ENCODE measurements at regions not wholly inside any gene's neighbourhood (a gene's known extent, or its start where the extent isn't known, plus 50 kb on each side); places are given as distances from the start of the nearest gene placed in this dataset.

DNA sequence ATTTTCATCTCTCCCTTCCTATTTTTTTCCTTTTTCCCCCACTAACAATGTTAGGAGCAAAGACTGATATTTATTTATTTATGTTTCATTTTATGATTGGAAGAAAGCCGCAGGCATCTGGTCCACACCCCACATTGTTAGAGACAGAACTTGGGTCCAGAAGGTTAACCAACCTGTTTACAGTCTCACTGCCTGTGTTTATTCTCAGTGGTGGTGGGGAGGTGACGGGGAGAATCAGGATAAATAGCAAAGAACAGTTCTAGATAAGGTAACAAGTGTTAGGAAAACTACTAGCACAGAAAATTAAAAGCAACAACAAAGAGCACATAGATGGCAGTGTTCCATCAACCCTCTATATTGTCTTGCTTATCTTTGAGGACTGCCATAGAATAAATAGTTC is 301.7 kb upstream of the DIPK2B start:
- Histone ChIP-seq H3K27me3 (no peaks in the 10 kb centered on the region), H3K4me3 (no peak overlapping the region), H3K36me3 (no peaks in the 10 kb centered on the region), H3K27ac (no peak overlapping the region), H3K4me1 (peaks cover 3 to 16% (median 12%) of the 10 kb centered on the region in 4 donors), H3K9me3 (no peaks in the 10 kb centered on the region)
- 41% methylated on average over 2 of the region's 2 CpGs; no CpG with 5 or more reads in 1 of the 2 donors for WGBS, 2 donors (ENCODE audit: low coverage in 1 of 2)
- no peak for DNase-seq
- in situ Hi-C loops (cut with MboI; ENCODE audit: low pct_ligation_motif_present in 1 of 4, low pct_unique_long_range_greater_than_20kb in 1 of 4, low sequenced_read_pairs in 3 of 4), result loop anchor here in 3 of 4 donors (25.0 kb wide), 3 partner anchors 260 to 885 kb away; no protein-coding TSS in a partner anchor
- intact Hi-C loops (cut with DNase I; ENCODE audit: low total_unique reads), result no loop called here
- TF ChIP-seq POLR2AphosphoS5 (IDR thresholded peaks at IDR 0.05), result no peak
- TF ChIP-seq EP300 (IDR thresholded peaks at IDR 0.05; ENCODE audit: low read depth), result no peak
- TF ChIP-seq POLR2A (IDR thresholded peaks at IDR 0.05), result no peak
- TF ChIP-seq, protein P1, sequence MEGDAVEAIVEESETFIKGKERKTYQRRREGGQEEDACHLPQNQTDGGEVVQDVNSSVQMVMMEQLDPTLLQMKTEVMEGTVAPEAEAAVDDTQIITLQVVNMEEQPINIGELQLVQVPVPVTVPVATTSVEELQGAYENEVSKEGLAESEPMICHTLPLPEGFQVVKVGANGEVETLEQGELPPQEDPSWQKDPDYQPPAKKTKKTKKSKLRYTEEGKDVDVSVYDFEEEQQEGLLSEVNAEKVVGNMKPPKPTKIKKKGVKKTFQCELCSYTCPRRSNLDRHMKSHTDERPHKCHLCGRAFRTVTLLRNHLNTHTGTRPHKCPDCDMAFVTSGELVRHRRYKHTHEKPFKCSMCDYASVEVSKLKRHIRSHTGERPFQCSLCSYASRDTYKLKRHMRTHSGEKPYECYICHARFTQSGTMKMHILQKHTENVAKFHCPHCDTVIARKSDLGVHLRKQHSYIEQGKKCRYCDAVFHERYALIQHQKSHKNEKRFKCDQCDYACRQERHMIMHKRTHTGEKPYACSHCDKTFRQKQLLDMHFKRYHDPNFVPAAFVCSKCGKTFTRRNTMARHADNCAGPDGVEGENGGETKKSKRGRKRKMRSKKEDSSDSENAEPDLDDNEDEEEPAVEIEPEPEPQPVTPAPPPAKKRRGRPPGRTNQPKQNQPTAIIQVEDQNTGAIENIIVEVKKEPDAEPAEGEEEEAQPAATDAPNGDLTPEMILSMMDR (IDR thresholded peaks at IDR 0.05), result no peak

DNA sequence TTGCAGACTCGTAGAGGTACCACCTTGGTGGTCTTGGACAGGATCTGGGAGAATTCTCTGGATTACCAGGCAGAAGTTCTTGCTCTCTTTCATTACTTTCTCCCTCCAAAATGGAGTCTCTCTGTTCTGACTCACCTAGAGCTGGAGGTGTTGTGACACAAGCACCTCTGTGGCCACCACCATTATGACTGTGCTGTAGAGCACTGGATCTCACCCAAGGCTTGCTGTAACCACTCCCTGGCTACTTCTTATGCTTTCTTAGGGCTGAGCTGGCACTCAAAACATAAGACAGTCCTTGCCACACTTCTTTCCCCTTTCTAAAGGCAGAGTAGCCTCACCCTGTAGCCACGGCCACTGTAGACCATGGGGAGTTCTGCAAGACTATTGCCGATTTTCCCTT is 296.6 kb upstream of the DIPK2B start:
- no peak for TF ChIP-seq POLR2A (IDR thresholded peaks at IDR 0.05)
- TF ChIP-seq, protein P1 (IDR thresholded peaks at IDR 0.05), result no peak
- no peak for TF ChIP-seq EP300 (IDR thresholded peaks at IDR 0.05; ENCODE audit: low read depth)
- TF ChIP-seq POLR2AphosphoS5 (IDR thresholded peaks at IDR 0.05), result no peak
- intact Hi-C loops (cut with DNase I; ENCODE audit: low total_unique reads), result no loop called here
- in situ Hi-C loops (cut with MboI; ENCODE audit: low pct_ligation_motif_present in 1 of 4, low pct_unique_long_range_greater_than_20kb in 1 of 4, low sequenced_read_pairs in 3 of 4), result no loop called here

DNA sequence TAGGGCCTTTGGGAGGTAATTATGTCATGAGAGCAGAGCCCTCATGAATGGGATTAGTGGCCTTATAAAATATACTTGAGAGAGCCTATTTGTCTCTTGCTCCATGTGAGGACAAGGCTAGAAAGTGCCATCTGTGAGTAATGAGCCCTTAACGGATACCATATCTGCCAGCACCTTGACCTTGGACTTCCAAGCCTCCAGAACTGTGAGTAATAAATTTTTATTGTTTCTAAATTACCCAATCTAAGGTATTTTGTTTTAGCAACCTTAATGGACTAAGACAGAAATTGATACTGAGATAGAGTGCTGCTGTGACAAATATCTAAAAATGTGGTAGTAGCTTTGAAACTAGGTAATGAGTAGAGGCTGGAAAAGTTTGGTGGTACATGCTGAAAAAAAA is 285.0 kb upstream of the DIPK2B start:
- H3K4me1 ChIP-seq, result no peaks in the 10 kb centered on the region
- H3K36me3 ChIP-seq, result no peaks in the 10 kb centered on the region
- TF ChIP-seq EP300 (IDR thresholded peaks at IDR 0.05; ENCODE audit: low read depth), result no peak
- 48% methylated on average over 1 of the region's 1 CpG; no CpG with 5 or more reads in 1 of the 2 donors for WGBS, 2 donors (ENCODE audit: low coverage in 1 of 2)
- no peaks in the 10 kb centered on the region for H3K9me3 ChIP-seq
- H3K4me3 ChIP-seq, result no peak overlapping the region
- no peaks in the 10 kb centered on the region for H3K27me3 ChIP-seq
- H3K27ac ChIP-seq, result no peak overlapping the region
- in situ Hi-C loops (cut with MboI; ENCODE audit: low pct_ligation_motif_present in 1 of 4, low pct_unique_long_range_greater_than_20kb in 1 of 4, low sequenced_read_pairs in 3 of 4), result no loop called here
- intact Hi-C loops (cut with DNase I; ENCODE audit: low total_unique reads), result no loop called here
- no peak for DNase-seq

More for the DNA sequence above, 296.6 kb upstream of the DIPK2B start:
- no peaks in the 10 kb centered on the region for H3K4me1 ChIP-seq
- WGBS, 2 donors (ENCODE audit: low coverage in 1 of 2), result 89% methylated on average over 3 of the region's 3 CpGs; no CpG with 5 or more reads in 1 of the 2 donors
- no peaks in the 10 kb centered on the region for H3K27me3 ChIP-seq
- no peak for DNase-seq
- no peak overlapping the region for H3K27ac ChIP-seq
- no peaks in the 10 kb centered on the region for H3K36me3 ChIP-seq
- no peak overlapping the region for H3K4me3 ChIP-seq
- no peaks in the 10 kb centered on the region for H3K9me3 ChIP-seq

DNA sequence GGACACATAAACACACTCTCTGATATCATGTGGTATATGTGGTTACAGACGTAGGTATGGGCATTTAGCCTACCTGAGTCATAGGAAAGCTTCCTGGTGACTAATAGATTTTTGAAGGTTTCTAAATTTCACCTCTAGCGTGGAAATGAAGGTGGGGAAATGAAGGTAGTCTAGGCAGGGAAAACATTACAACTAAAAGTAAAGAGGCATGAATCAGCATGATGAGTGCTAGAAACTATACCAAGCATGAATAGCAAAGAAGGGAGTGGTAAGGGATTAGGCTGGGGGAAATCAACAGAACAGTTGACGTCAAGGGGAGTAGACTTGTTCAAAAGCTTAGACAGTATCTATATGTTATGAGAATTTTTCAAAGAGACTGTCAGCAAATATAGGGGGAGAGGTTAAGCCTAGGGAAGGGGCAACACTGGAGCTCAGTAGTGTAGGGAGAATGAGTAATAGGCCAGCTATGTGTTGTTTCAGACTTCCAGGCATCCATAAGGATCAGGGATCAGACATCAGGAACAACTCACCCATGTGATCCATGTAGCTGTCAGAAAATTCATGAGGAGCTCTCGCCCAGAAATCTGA is 279.3 kb upstream of the DIPK2B start:
- Histone ChIP-seq H3K4me1 (no peaks in the 10 kb centered on the region), H3K4me3 (no peak overlapping the region), H3K27ac (no peak overlapping the region), H3K36me3 (no peaks in the 10 kb centered on the region), H3K9me3 (no peaks in the 10 kb centered on the region), H3K27me3 (no peaks in the 10 kb centered on the region)
- DNase-seq, result no peak
- WGBS, 2 donors (ENCODE audit: low coverage in 1 of 2), result 65% methylated on average over 4 of the region's 4 CpGs; no CpG with 5 or more reads in 1 of the 2 donors
- intact Hi-C loops (cut with DNase I; ENCODE audit: low total_unique reads), result no loop called here
- in situ Hi-C loops (cut with MboI; ENCODE audit: low pct_ligation_motif_present in 1 of 4, low pct_unique_long_range_greater_than_20kb in 1 of 4, low sequenced_read_pairs in 3 of 4), result no loop called here
- TF ChIP-seq EP300 (IDR thresholded peaks at IDR 0.05; ENCODE audit: low read depth) (no peak), POLR2AphosphoS5 (IDR thresholded peaks at IDR 0.05) (no peak), POLR2A (IDR thresholded peaks at IDR 0.05) (no peak)
- TF ChIP-seq, protein P1 (IDR thresholded peaks at IDR 0.05), result no peak

Data from transverse colon (tissue), 4 donors.